DOHH2 (cell line): ENCODE measurements at regions not wholly inside any gene's neighbourhood (a gene's known extent, or its start where the extent isn't known, plus 50 kb on each side); places are given as distances from the start of the nearest gene placed in this dataset.

Experiments used
- H3F3A ChIP-seq: fragments of 200-600 bp; sonication (generic), shearing (Covaris generic); 2 replicates; pipeline ENCODE4 v1.6.0; 2016; ENCODE audit warnings: antibody characterized with exemption, mild to moderate bottlenecking; ENCODE audit not compliant: control insufficient read depth, insufficient read depth
- H3K27ac ChIP-seq: fragments of 200-600 bp; sonication (generic); 2 replicates; pipeline ENCODE4 v1.5.1; 2014; ENCODE audit warnings: low read depth, mild to moderate bottlenecking, low read length, moderate library complexity
- H3K27me3 ChIP-seq: fragments of 200-600 bp; sonication (generic); 2 replicates; pipeline ENCODE4 v1.6.1; 2014; ENCODE audit warnings: mild to moderate bottlenecking, low read length, mixed read lengths; ENCODE audit not compliant: control insufficient read depth
- H3K36me3 ChIP-seq: fragments of 200-600 bp; sonication (generic); 2 replicates; pipeline ENCODE4 v1.6.1; 2014; ENCODE audit warnings: mild to moderate bottlenecking, low read length, moderate library complexity, mixed read lengths; ENCODE audit not compliant: control insufficient read depth
- H3K4me1 ChIP-seq: fragments of 200-600 bp; sonication (generic); 2 replicates; pipeline ENCODE4 v1.6.1; 2014; ENCODE audit warnings: mild to moderate bottlenecking, low read length, mixed read lengths; ENCODE audit not compliant: control insufficient read depth
- H3K4me2 ChIP-seq: fragments of 200-600 bp; sonication (generic); 2 replicates; pipeline ENCODE4 v1.6.0; 2014; ENCODE audit warnings: mild to moderate bottlenecking, low read length, moderate library complexity
- H3K4me3 ChIP-seq: fragments of 200-600 bp; sonication (generic); 2 replicates; pipeline ENCODE4 v1.5.1; 2014; ENCODE audit warnings: mild to moderate bottlenecking, low read length, mixed read lengths
- H3K79me2 ChIP-seq: fragments of 200-600 bp; sonication (generic); 2 replicates; pipeline ENCODE4 v1.6.1; 2014; ENCODE audit warnings: mild to moderate bottlenecking, low read length, mixed read lengths; ENCODE audit not compliant: control insufficient read depth
- H3K9me2 ChIP-seq: fragments of 200-600 bp; sonication (generic); replicated peaks from 2 replicates; pipeline ENCODE4 v1.6.1; 2014; ENCODE audit warnings: mild to moderate bottlenecking, low read length, mixed read lengths; ENCODE audit not compliant: control insufficient read depth
- H3K9me3 ChIP-seq: fragments of 200-600 bp; sonication (generic); 2 replicates; pipeline ENCODE4 v1.6.1; 2014; ENCODE audit warnings: antibody characterized with exemption, low read length, mixed read lengths; ENCODE audit not compliant: control insufficient read depth, insufficient read depth
- H4K20me1 ChIP-seq: fragments of 200-600 bp; sonication (generic); 2 replicates; pipeline ENCODE4 v1.6.0; 2014; ENCODE audit warnings: low read depth, mild to moderate bottlenecking, antibody characterized with exemption, low read length, moderate library complexity; ENCODE audit not compliant: control insufficient read depth, insufficient read depth
- CTCF ChIP-seq: fragments of 200-600 bp; sonication (generic); IDR thresholded peaks from one replicate; pipeline ENCODE4 v1.5.1; 2014; ENCODE audit warnings: antibody characterized with exemption, mild to moderate bottlenecking, low read depth, low read length; ENCODE audit not compliant: poor library complexity, severe bottlenecking
- EZH2phosphoT487 ChIP-seq: fragments of 200-600 bp; sonication (generic); IDR thresholded peaks from 2 replicates; pipeline ENCODE4 v1.6.1; 2017; ENCODE audit warnings: borderline replicate concordance, mild to moderate bottlenecking, antibody characterized with exemption, low read length, moderate library complexity, mixed read lengths

GRCh38 chr13:34303346-34303745 lies 485.4 kb downstream of the RFC3 start:
- no peaks in the 10 kb centered on the region for H3K4me1 ChIP-seq
- no peaks in the 10 kb centered on the region for H3K36me3 ChIP-seq
- no peaks in the 10 kb centered on the region for H4K20me1 ChIP-seq
- H3K9me2 ChIP-seq, result no peaks in the 10 kb centered on the region
- no peak overlapping the region for H3K4me2 ChIP-seq
- no peaks in the 10 kb centered on the region for H3K27me3 ChIP-seq
- no peaks in the 10 kb centered on the region for H3F3A ChIP-seq
- H3K9me3 ChIP-seq, result 0 out of 2 replicates have a peak, but pooled peaks cover 4% of the 10 kb centered on the region
- no peak overlapping the region for H3K27ac ChIP-seq
- no peak for TF ChIP-seq CTCF
- TF ChIP-seq EZH2phosphoT487, result no peak
- no peaks in the 10 kb centered on the region for H3K79me2 ChIP-seq
- H3K4me3 ChIP-seq, result no peak overlapping the region

- H3K79me2 ChIP-seq, result no peaks in the 10 kb centered on the region
- no peaks in the 10 kb centered on the region for H3K4me1 ChIP-seq
- TF ChIP-seq CTCF (no peak), EZH2phosphoT487 (no peak)
- no peaks in the 10 kb centered on the region for H3K9me2 ChIP-seq
- no peak overlapping the region for H3K4me2 ChIP-seq
- H3K9me3 ChIP-seq, result no peaks in the 10 kb centered on the region
- no peaks in the 10 kb centered on the region for H3K27me3 ChIP-seq
- H3K36me3 ChIP-seq, result no peaks in the 10 kb centered on the region
- no peak overlapping the region for H3K27ac ChIP-seq
- H3F3A ChIP-seq, result no peaks in the 10 kb centered on the region
- H4K20me1 ChIP-seq, result no peaks in the 10 kb centered on the region
- no peak overlapping the region for H3K4me3 ChIP-seq
Measured at GRCh38 chr13:34307607-34308006, 489.7 kb downstream of the RFC3 start.

- Histone ChIP-seq H3K4me3 (no peak overlapping the region), H3K9me3 (no peaks in the 10 kb centered on the region), H3K79me2 (no peaks in the 10 kb centered on the region), H3K36me3 (no peaks in the 10 kb centered on the region), H3K4me2 (no peak overlapping the region), H3F3A (no peaks in the 10 kb centered on the region), H3K9me2 (no peaks in the 10 kb centered on the region), H3K27ac (no peak overlapping the region), H4K20me1 (no peaks in the 10 kb centered on the region), H3K27me3 (no peaks in the 10 kb centered on the region), H3K4me1 (no peaks in the 10 kb centered on the region)
- no peak for TF ChIP-seq CTCF
- no peak for TF ChIP-seq EZH2phosphoT487
Measured at GRCh38 chr13:34308725-34309124, 490.8 kb downstream of the RFC3 start.

GRCh38 chr13:34310539-34310938 lies 492.6 kb downstream of the RFC3 start:
- Histone ChIP-seq H3K9me3 (no peaks in the 10 kb centered on the region), H3K79me2 (no peaks in the 10 kb centered on the region), H3K4me2 (no peak overlapping the region), H3K9me2 (no peaks in the 10 kb centered on the region), H3K36me3 (no peaks in the 10 kb centered on the region), H3K27me3 (no peaks in the 10 kb centered on the region), H3K4me3 (no peak overlapping the region), H3K27ac (no peak overlapping the region), H3F3A (no peaks in the 10 kb centered on the region), H4K20me1 (no peaks in the 10 kb centered on the region), H3K4me1 (no peaks in the 10 kb centered on the region)
- no peak for TF ChIP-seq EZH2phosphoT487
- TF ChIP-seq CTCF, result no peak
